Cerebellar cortex (tissue), 1 donor: ENCODE measurements at regions not wholly inside any gene's neighbourhood (a gene's known extent, or its start where the extent isn't known, plus 50 kb on each side); places are given as distances from the start of the nearest gene placed in this dataset.
A peak's percentile ranks its signal among the peaks of the same experiment; 100 is the strongest.

Experiments
- DNase-seq: peaks from one replicate; pipeline ENCODE4 v3.0.0-alpha.2; 2015; ENCODE audit warnings: low spot score

GRCh38 chr9:78860801-78861475 is 564.0 kb downstream of the PSAT1 start:
- peak; percentile 8 for DNase-seq

DNA sequence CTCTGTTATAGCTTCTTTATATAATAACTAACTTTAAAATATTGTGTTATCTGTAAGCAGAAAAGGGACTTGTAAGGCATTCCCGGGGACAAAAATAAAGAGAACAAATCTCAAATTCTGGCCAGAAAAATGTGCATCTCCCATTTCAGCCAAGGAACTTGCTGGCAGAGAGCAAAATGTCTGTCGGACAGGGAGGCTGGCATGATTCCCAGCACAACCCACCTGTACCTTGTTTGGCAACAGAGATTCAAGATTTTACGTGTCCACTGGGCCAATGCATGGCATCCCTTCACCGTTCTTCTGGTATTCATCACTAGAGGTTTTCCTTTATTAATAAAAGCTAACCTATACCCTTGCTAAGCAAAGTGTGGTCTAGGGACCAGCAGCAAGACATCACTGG is 566.6 kb downstream of the PSAT1 start:
- peak; percentile 84 for DNase-seq

DNA sequence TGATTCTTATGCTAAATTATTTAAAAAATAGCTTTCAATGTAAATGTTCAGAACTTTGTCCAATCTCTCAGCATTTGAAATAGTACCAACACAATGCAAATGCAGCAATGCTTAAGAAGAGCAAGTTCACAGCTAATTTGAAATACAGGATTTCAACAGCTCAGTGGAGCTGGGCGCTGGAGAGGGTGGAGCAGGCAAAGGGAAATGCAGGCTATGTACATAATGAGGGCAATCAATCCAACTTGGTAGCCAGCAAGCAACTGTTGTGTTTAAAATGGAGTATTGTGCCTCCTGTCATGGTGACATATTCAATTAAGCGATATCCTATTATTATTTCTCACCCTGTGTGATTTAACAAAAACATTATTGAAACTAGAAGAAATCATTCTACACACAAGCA is 568.8 kb downstream of the PSAT1 start:
- no peak for DNase-seq

- no peak for DNase-seq
Observed at GRCh38 chr9:78866207-78867132, 569.5 kb downstream of the PSAT1 start.

- DNase-seq = no peak
Observed at GRCh38 chr9:78871086-78871451, 574.1 kb downstream of the PSAT1 start.

DNA sequence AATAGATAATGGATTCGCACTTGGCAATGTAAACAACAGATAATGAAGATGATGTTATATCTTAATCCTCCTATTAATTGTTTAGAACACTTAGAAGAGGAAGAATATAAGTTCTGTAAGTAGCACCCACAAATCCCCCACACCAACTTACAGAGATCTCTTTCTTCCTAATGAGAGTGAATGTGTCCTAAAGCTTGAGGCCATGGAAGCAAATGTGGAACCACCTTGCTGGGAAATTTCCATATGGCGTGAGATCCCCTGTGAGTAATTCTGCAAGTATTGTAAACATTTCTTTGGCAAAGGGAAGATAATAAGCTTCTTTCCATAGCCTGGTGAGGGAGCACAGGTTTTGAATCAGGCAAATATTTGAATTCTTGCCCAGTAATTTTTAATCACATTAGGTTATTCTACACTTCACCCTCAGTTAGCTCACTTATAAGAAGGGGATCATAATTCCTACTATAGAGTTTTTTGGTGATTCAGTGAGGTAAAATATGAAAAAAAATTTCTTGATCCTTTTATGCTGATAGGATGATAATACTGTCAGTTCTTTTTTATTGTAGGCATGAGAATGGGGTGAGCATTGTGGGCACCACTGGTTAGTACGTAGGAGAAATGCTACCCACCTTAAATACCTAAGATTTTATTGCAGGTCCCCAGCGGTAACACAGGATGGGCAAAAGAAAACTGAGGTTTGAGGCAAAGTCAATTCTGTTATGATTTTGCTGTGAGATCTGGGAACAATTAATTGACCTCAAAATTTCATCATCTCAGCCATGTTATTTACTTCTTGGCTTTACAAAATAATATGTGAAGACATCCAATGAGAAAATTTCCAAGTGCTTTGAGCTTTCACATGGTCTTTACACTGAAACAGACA is 574.8 kb downstream of the PSAT1 start:
- no peak for DNase-seq

DNA sequence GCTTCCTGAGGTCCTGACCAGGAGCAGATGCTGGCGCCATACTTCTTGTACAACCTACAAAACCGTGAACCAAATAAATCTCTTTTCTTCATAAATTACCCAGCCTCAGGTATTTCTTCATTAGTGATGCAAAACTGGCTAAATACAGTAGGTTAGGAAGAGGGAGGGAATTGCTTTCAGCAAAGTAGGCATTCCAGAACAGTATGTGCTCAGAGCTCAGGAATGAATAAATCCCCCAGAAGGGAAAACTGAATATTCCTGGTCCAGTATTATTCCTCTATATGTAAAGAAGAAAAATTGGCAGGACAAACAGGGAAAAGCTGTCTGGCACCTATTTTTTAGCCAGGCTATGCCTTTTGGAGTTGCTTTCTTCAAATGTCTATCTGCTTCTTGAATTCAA is 577.1 kb downstream of the PSAT1 start:
- no peak for DNase-seq

DNA sequence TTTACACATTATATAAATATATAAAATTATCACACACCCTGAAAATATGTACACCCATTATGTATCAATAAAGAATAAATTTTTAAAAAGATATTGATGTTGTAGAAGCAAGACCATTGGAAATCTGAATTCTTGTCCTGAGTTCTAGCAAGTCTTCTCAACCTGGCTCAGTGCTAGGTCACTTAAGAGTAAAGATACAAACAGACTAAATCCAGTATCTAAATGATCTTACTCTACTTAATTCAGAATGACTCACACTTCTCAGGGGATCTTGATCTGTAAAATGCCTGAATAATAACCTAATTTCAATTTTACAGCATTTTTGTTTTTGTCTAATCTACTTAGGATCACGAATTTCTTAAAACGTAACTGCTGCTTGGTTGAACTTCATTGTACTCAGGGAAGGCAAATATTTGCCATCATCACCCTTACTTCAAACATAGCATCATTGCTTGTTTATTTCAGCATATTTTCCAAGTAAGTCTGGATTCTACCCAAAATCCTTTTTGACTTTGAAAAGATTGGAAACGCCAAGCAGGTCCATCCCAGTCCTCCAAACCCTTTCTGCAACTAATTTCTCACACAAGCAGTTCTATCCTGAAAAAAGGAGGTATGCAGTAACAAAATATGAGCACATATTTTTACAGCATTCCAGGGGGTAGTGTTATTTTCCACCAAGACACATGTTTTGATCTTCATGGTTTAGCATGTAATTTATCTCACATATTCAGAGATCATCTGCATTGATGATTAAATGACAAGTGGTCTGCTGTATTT is 582.6 kb downstream of the PSAT1 start:
- DNase-seq = no peak

- DNase-seq = no peak
Observed at GRCh38 chr9:78881295-78881694, 584.4 kb downstream of the PSAT1 start.

DNA sequence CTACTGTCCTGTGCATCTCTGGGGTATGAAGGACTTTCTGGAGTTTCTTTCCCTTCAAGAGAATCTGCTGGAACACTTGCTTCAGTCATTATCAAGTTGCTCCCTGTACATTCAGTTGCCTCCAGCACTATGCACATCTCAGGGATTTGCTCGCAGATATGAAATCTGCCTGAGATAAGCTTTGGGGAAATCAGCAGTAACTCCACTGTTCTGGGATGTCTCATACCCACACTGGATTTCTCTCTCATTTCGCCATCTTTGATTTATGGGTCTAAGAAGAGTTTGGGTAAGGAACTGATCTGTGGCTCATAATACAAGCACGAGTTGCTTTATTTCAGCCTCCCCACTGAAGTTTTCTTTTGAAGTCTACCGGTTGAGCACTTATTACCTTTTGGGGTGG is 585.6 kb downstream of the PSAT1 start:
- DNase-seq = no peak

GRCh38 chr9:78884611-78885150 is 587.8 kb downstream of the PSAT1 start:
- DNase-seq = no peak

GRCh38 chr9:78892182-78892581 is 595.3 kb downstream of the PSAT1 start:
- no peak for DNase-seq

GRCh38 chr9:78892769-78893168 is 595.8 kb downstream of the PSAT1 start:
- no peak for DNase-seq

- DNase-seq = no peak
Observed at GRCh38 chr9:78893774-78894401, 597.0 kb downstream of the PSAT1 start.

DNA sequence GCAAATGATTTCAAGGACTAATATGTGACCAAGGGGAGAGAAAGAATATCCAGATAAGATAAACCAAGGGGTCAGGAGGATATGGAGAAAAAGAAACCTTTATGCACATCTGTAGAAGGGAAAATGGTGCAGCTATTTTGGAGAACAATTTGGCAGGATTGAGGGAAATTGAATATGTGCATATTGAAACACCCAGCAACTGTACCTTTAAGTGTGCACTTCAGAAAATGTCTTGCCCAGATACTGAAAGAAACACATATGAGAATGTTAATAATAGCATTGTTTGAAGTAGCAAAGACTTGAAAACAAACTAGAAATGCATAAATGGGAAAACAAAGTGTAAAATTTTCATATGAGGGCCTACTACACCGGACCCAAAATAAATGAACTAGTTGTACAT is 599.6 kb downstream of the PSAT1 start:
- DNase-seq = no peak

- no peak for DNase-seq
Observed at GRCh38 chr9:78898234-78898633, 601.3 kb downstream of the PSAT1 start.

GRCh38 chr9:78899006-78899405 is 602.1 kb downstream of the PSAT1 start:
- no peak for DNase-seq

DNA sequence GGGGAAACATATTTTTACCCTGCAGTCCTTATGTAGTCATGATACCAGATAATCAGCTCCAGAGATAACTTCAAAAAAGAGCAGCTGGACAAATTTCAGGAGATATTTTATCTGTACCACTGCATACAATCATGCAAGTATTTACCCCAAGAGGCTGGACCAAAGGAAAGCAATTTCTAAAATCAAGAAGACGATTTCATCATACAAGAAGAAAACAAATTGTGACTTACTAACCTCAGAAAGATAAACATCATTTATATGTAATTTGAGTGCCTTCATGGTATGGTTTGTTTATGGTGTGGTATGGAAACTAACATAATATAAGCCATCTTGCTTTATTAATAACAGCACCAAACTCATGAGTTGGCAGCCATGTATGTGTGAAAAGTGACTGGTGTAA is 603.6 kb downstream of the PSAT1 start:
- DNase-seq = no peak

- no peak for DNase-seq
Observed at GRCh38 chr9:78902051-78902450, 605.1 kb downstream of the PSAT1 start.

GRCh38 chr9:78903581-78903980 is 606.7 kb downstream of the PSAT1 start:
- DNase-seq = no peak

- no peak for DNase-seq
Observed at GRCh38 chr9:78904686-78905085, 607.8 kb downstream of the PSAT1 start.
